ENCODE measurements at regions not wholly inside any gene's neighbourhood (a gene's known extent, or its start where the extent isn't known, plus 50 kb on each side); places are given as distances from the start of the nearest gene placed in this dataset.
"Not testable (repeated sequence)": the region's sequence is repeated elsewhere in the genome, so short reads cannot be mapped to it uniquely, and the experiment has no call there.

DNA sequence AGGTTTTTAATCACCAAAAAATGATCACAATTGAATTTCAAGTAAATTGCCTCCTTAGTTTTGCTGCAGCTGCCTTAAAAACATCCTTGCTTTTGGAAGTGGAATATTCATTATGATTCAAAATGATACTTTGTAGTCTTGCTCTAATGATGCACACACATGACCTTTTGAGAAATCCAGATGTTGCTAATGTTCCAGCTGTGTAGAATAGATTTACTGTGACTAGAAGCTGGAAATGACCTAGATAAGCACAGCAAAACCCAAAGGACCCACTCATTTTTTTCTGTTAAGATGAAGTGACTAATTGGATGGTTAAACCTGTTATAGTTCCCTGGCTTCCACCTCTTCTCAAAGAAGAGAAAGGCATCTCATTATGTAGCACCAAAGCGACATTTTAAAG is 64.6 kb upstream of the RALGPS2 start:
- Histone ChIP-seq H3K4me1 (no peaks in the 10 kb centered on the region), H3K4me3 (no peak overlapping the region), H3K9me3 (no peaks in the 10 kb centered on the region), H3K27ac (no peak overlapping the region), H3K27me3 (no peaks in the 10 kb centered on the region), H3K36me3 (no peaks in the 10 kb centered on the region)
- ATAC-seq: no peak
- no peak for DNase-seq
- TF ChIP-seq, protein P1, sequence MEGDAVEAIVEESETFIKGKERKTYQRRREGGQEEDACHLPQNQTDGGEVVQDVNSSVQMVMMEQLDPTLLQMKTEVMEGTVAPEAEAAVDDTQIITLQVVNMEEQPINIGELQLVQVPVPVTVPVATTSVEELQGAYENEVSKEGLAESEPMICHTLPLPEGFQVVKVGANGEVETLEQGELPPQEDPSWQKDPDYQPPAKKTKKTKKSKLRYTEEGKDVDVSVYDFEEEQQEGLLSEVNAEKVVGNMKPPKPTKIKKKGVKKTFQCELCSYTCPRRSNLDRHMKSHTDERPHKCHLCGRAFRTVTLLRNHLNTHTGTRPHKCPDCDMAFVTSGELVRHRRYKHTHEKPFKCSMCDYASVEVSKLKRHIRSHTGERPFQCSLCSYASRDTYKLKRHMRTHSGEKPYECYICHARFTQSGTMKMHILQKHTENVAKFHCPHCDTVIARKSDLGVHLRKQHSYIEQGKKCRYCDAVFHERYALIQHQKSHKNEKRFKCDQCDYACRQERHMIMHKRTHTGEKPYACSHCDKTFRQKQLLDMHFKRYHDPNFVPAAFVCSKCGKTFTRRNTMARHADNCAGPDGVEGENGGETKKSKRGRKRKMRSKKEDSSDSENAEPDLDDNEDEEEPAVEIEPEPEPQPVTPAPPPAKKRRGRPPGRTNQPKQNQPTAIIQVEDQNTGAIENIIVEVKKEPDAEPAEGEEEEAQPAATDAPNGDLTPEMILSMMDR (IDR thresholded peaks at IDR 0.05): no peak
- intact Hi-C loops (cut with DNase I): no loop called here

DNA sequence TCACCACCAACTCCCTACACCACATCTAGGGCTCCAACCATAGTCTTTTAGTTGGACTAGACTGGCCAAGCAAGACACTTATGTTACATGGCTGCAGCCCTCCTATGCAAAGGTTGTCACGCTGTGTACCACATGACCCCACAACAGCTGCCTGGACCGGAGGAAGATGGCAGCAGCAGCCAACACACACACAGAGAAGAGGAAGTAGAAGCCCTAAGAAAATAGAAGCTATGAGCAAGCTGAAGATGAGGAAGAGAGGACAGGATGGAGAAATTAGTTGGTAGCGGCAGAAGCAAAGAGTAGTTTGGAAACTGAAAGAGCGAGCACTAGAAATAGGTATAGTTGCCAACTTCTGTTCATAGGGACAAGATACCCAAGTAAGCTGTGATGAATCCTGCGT is 60.8 kb upstream of the RALGPS2 start:
- no peaks in the 10 kb centered on the region for H3K4me1 ChIP-seq
- H3K4me3 ChIP-seq: no peak overlapping the region
- no peaks in the 10 kb centered on the region for H3K27me3 ChIP-seq
- DNase-seq (no peak), ATAC-seq (peak; percentile 42)
- H3K36me3 ChIP-seq: no peaks in the 10 kb centered on the region
- TF ChIP-seq, protein P1 (IDR thresholded peaks at IDR 0.05): no peak
- no peak overlapping the region for H3K27ac ChIP-seq
- H3K9me3 ChIP-seq: no peaks in the 10 kb centered on the region
- intact Hi-C loops (cut with DNase I): no loop called here

DNA sequence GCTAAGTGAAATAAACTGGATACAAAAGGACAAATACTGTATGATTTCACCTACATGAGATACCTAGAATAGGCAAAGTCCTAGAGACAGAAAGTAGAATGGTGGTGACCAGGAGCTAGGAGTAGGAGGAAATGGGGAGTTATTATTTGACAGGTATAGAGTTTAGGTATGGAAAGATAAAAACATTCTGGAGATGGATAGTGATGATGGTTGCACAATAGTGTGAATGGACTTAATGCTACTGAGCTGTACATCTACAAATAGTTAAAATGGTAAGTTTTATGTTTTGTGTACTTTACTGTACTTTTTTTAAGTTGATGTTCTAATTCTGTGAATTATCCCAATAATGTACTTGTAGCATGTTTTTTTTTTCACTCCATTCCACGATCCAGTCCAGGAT is 59.5 kb upstream of the RALGPS2 start:
- DNase-seq (no peak), ATAC-seq (no peak)
- no peaks in the 10 kb centered on the region for H3K9me3 ChIP-seq
- no peak overlapping the region for H3K4me3 ChIP-seq
- TF ChIP-seq, protein P1 (IDR thresholded peaks at IDR 0.05): no peak
- H3K36me3 ChIP-seq: no peaks in the 10 kb centered on the region
- no peaks in the 10 kb centered on the region for H3K27me3 ChIP-seq
- H3K4me1 ChIP-seq: no peaks in the 10 kb centered on the region
- no peak overlapping the region for H3K27ac ChIP-seq
- intact Hi-C loops (cut with DNase I): no loop called here

DNA sequence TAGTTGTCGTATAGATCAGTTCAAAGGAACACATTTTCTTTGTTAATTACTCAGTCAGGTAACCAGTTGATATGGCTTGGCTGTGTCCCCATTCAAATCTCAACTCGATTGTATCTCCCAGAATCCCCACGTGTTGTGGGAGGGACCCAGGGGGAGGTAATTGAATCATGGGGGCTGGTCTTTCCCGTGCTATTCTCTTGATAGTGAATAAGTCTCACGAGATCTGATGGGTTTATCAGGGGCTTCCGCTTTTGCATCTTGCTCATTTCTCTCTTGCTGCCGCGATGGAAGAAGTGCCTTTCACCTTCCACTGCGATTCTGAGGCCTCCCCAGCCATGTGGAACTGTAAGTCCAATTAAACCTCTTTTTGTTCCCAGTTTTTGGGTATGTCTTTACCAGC is 58.2 kb upstream of the RALGPS2 start:
- DNase-seq; H3K4me3 ChIP-seq; intact Hi-C loops (cut with DNase I); ATAC-seq; H3K27ac ChIP-seq; H3K36me3 ChIP-seq; H3K4me1 ChIP-seq; H3K27me3 ChIP-seq; H3K9me3 ChIP-seq: not testable (repeated sequence)

DNA sequence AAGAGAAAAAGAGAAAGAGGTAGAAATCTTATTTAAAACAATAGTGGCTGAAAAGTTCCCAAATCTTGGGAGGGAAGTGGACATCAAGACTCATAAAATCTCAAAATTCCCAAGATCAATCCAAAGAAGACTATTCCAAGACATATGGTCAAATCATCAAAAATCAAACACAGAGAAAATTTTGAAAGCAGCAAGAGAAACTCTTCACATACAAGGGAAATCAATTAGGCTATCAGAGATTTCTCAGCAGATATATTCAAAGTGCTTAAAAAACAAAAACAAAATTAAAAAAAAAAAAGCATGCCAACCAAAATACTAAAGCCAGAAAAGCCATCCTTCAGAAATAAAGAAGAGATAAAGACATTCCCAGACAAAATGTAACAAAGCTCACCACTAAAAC is 52.6 kb upstream of the RALGPS2 start:
- intact Hi-C loops (cut with DNase I): no loop called here
- no peaks in the 10 kb centered on the region for H3K4me1 ChIP-seq
- no peak for DNase-seq
- TF ChIP-seq, protein P1 (IDR thresholded peaks at IDR 0.05): no peak
- ATAC-seq: no peak
- H3K27me3 ChIP-seq: no peaks in the 10 kb centered on the region
- no peak overlapping the region for H3K4me3 ChIP-seq
- no peaks in the 10 kb centered on the region for H3K36me3 ChIP-seq
- peaks cover 0 to 13% of the 10 kb centered on the region in 2 donors for H3K9me3 ChIP-seq
- no peak overlapping the region for H3K27ac ChIP-seq

DNA sequence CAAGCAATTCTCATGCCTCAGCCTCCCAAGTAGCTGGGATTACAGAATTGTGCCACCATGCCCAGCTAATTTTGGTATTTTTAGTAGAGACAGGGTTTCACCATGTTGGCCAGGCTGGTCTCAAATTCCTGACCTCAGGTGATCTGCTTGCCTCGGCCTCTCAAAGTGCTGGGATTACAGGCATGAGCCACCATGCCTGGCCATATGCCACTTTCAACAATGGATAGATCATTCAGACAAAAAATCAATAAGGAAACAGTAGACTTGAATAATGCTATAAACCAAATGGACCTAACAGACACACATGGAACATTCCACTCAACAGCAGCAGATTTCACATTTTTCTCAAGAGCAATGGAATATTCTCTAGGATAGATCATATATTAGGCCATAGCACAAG is 50.5 kb upstream of the RALGPS2 start:
- H3K27me3 ChIP-seq; H3K36me3 ChIP-seq; DNase-seq; H3K4me3 ChIP-seq; ATAC-seq; H3K4me1 ChIP-seq; intact Hi-C loops (cut with DNase I); H3K27ac ChIP-seq: not testable (repeated sequence)
- peaks cover 0 to 13% of the 10 kb centered on the region in 2 donors for H3K9me3 ChIP-seq

Measured in left lung (tissue), 4 donors.